ENCODE measurements at regions not wholly inside any gene's neighbourhood (a gene's known extent, or its start where the extent isn't known, plus 50 kb on each side); places are given as distances from the start of the nearest gene placed in this dataset.
"Not testable (repeated sequence)": the region's sequence is repeated elsewhere in the genome, so short reads cannot be mapped to it uniquely, and the experiment has no call there.

- DNase-seq (ENCODE audit: low read depth, low spot score), result no peak
Measured at GRCh38 chr2:13197248-13197647, 480.5 kb downstream of the TRIB2 start.

- DNase-seq (ENCODE audit: low read depth, low spot score), result no peak
Measured at GRCh38 chr2:13201924-13202323, 485.2 kb downstream of the TRIB2 start.

GRCh38 chr2:13212115-13212514 is 495.4 kb downstream of the TRIB2 start:
- DNase-seq (ENCODE audit: low read depth, low spot score), result no peak

- no peak for DNase-seq (ENCODE audit: low read depth, low spot score)
Measured at GRCh38 chr2:13218205-13218604, 501.5 kb downstream of the TRIB2 start.

- no peak for DNase-seq (ENCODE audit: low read depth, low spot score)
Measured at GRCh38 chr2:13227578-13227977, 510.8 kb downstream of the TRIB2 start.

GRCh38 chr2:13230221-13230620 is 513.5 kb downstream of the TRIB2 start:
- DNase-seq (ENCODE audit: low read depth, low spot score), result no peak

- no peak for DNase-seq (ENCODE audit: low read depth, low spot score)
Measured at GRCh38 chr2:13240061-13240460, 523.3 kb downstream of the TRIB2 start.

GRCh38 chr2:13240789-13241487 is 524.2 kb downstream of the TRIB2 start:
- DNase-seq (ENCODE audit: low read depth, low spot score), result no peak

GRCh38 chr2:13252615-13253014 is 535.9 kb downstream of the TRIB2 start:
- DNase-seq (ENCODE audit: low read depth, low spot score), result no peak

- DNase-seq (ENCODE audit: low read depth, low spot score), result no peak
Measured at GRCh38 chr2:13255485-13255884, 538.7 kb downstream of the TRIB2 start.

- DNase-seq (ENCODE audit: low read depth, low spot score), result no peak
Measured at GRCh38 chr2:13260402-13260801, 543.7 kb downstream of the TRIB2 start.

- no peak for DNase-seq (ENCODE audit: low read depth, low spot score)
Measured at GRCh38 chr2:13266166-13266565, 549.4 kb downstream of the TRIB2 start.

GRCh38 chr2:13284688-13285087 is 568.0 kb downstream of the TRIB2 start:
- DNase-seq (ENCODE audit: low read depth, low spot score), result no peak

GRCh38 chr2:13289310-13289709 is 572.6 kb downstream of the TRIB2 start:
- no peak for DNase-seq (ENCODE audit: low read depth, low spot score)

- DNase-seq (ENCODE audit: low read depth, low spot score), result not testable (repeated sequence)
Measured at GRCh38 chr2:13308478-13308805, 591.7 kb downstream of the TRIB2 start.

GRCh38 chr2:13308989-13309388 is 592.3 kb downstream of the TRIB2 start:
- DNase-seq (ENCODE audit: low read depth, low spot score), result no peak

GRCh38 chr2:13332060-13332459 is 615.3 kb downstream of the TRIB2 start:
- no peak for DNase-seq (ENCODE audit: low read depth, low spot score)

- not testable (repeated sequence) for DNase-seq (ENCODE audit: low read depth, low spot score)
Measured at GRCh38 chr2:13334071-13334470, 617.3 kb downstream of the TRIB2 start.

- no peak for DNase-seq (ENCODE audit: low read depth, low spot score)
Measured at GRCh38 chr2:13334545-13334944, 617.8 kb downstream of the TRIB2 start.

GRCh38 chr2:13335862-13336535 is 619.3 kb downstream of the TRIB2 start:
- no peak for DNase-seq (ENCODE audit: low read depth, low spot score)

GRCh38 chr2:13351068-13351467 is 634.3 kb downstream of the TRIB2 start:
- no peak for DNase-seq (ENCODE audit: low read depth, low spot score)

GRCh38 chr2:13353083-13353482 is 636.3 kb downstream of the TRIB2 start:
- no peak for DNase-seq (ENCODE audit: low read depth, low spot score)

GRCh38 chr2:13354031-13354430 is 637.3 kb downstream of the TRIB2 start:
- DNase-seq (ENCODE audit: low read depth, low spot score), result no peak

GRCh38 chr2:13381928-13382327 is 665.2 kb downstream of the TRIB2 start:
- not testable (repeated sequence) for DNase-seq (ENCODE audit: low read depth, low spot score)
